Kidney (tissue), 13 donors: ENCODE measurements at regions not wholly inside any gene's neighbourhood (a gene's known extent, or its start where the extent isn't known, plus 50 kb on each side); places are given as distances from the start of the nearest gene placed in this dataset.

Experiments
- DNase-seq, 5 donors: peaks; one replicate each; pipeline ENCODE4 v3.0.0-alpha.2; 2013 to 2020
- FAIRE-seq: peaks from 2 replicates; lab custom pipeline; 2012; peaks lifted over from hg19 to GRCh38; lab: Jason Lieb, UNC
- H3K27ac ChIP-seq, 2 donors: one replicate each; pipeline ENCODE4 v1.7.0; 2013; ENCODE audit warnings: low read depth in 2 of 2, low read length in 2 of 2, inconsistent platforms in 1 of 2
- H3K27me3 ChIP-seq: one replicate; pipeline ENCODE4 v1.7.1; 2013; ENCODE audit warnings: low read length, inconsistent platforms; ENCODE audit not compliant: control insufficient read depth, insufficient read depth
- H3K36me3 ChIP-seq, 3 donors: one replicate each; pipeline versions ENCODE4 v1.7.0 to v1.7.1; 2013; ENCODE audit warnings: low read length in 3 of 3, control low read depth in 1 of 3, inconsistent platforms in 1 of 3; ENCODE audit not compliant: insufficient read depth in 3 of 3, control insufficient read depth in 2 of 3
- H3K4me1 ChIP-seq, 3 donors: one replicate each; pipeline versions ENCODE4 v1.7.0 to v1.7.1; 2013; ENCODE audit warnings: low read length in 3 of 3, inconsistent platforms in 1 of 3, low read depth in 1 of 3; ENCODE audit not compliant: control insufficient read depth in 2 of 3, insufficient read depth in 2 of 3
- H3K4me3 ChIP-seq, 3 donors: one replicate each; pipeline versions ENCODE4 v1.7.0 to v1.8.1; 2013; ENCODE audit warnings: low read length in 3 of 3, control low read depth in 1 of 3, inconsistent platforms in 1 of 3
- H3K9ac ChIP-seq, 3 donors: one replicate each; pipeline versions ENCODE4 v1.7.0 to v1.7.1; 2013; ENCODE audit warnings: low read length in 3 of 3, control low read depth in 1 of 3, inconsistent platforms in 1 of 3
- H3K9me3 ChIP-seq, 3 donors: one replicate each; pipeline versions ENCODE4 v1.7.0 to v1.7.1; 2013; ENCODE audit warnings: low read length in 3 of 3, control low read depth in 1 of 3, inconsistent platforms in 1 of 3; ENCODE audit not compliant: control insufficient read depth in 2 of 3, insufficient read depth in 1 of 3
- intact Hi-C: fragments of 100-400 bp; cut with DNase I; formaldehyde crosslinking; loops from one replicate; pipeline ENCODE4 v1.11.1; 2022
- TF ChIP-seq, protein P1 (sequence below): IDR thresholded peaks from 3 replicates; pipeline ENCODE4 v1.5.1; 2012; ENCODE audit warnings: mild to moderate bottlenecking, moderate library complexity, borderline replicate concordance; ENCODE audit not compliant: insufficient read depth; ENCODE audit errors: extremely low read depth
- donor health status: control.
- donor health status: control.
- donor health status: control.
- donor health status: control.
- donor health status: control.
- donor health status: DM: yes; HTN: yes; CAD: no.
- donor health status: Normal renal cell carcinoma (clear cell type).

DNA sequence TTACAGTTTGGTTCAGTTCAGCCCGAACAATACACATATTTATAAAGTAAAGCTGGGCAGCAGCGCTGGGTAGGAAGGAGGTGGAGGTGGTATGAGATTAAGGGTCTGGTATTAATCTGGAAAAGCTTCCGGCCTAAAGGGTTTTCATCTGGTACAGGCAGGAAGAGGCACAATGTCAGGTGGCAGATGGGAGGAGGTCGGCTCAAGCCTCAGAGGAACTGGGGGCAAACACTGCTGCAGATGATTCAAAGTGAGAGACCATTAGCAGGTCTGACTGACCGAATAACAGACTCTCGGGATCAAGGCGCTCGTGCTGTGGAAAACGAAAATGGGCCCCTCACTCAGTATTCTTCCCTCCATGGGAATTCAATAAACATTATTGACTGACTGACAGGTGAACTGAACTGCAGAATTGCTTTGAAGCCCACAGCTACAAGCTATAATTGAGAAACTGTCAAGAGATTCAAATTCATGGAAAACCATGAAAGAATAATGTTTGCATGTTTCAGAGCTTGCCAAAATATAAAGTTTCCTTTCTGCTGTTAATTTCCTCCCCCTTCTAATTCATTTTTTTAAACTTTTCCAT is 75.3 kb downstream of the TMEM167A start:
- no peaks in the 10 kb centered on the region for H3K27me3 ChIP-seq
- intact Hi-C loops = no loop called here
- H3K36me3 ChIP-seq = no peaks in the 10 kb centered on the region
- FAIRE-seq (no peak), DNase-seq (no peak)
- no peak overlapping the region for H3K27ac ChIP-seq
- H3K9me3 ChIP-seq = no peaks in the 10 kb centered on the region
- no peak overlapping the region for H3K4me3 ChIP-seq
- no peaks in the 10 kb centered on the region for H3K4me1 ChIP-seq
- TF ChIP-seq, protein P1, sequence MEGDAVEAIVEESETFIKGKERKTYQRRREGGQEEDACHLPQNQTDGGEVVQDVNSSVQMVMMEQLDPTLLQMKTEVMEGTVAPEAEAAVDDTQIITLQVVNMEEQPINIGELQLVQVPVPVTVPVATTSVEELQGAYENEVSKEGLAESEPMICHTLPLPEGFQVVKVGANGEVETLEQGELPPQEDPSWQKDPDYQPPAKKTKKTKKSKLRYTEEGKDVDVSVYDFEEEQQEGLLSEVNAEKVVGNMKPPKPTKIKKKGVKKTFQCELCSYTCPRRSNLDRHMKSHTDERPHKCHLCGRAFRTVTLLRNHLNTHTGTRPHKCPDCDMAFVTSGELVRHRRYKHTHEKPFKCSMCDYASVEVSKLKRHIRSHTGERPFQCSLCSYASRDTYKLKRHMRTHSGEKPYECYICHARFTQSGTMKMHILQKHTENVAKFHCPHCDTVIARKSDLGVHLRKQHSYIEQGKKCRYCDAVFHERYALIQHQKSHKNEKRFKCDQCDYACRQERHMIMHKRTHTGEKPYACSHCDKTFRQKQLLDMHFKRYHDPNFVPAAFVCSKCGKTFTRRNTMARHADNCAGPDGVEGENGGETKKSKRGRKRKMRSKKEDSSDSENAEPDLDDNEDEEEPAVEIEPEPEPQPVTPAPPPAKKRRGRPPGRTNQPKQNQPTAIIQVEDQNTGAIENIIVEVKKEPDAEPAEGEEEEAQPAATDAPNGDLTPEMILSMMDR = no peak
- H3K9ac ChIP-seq = no peak overlapping the region

DNA sequence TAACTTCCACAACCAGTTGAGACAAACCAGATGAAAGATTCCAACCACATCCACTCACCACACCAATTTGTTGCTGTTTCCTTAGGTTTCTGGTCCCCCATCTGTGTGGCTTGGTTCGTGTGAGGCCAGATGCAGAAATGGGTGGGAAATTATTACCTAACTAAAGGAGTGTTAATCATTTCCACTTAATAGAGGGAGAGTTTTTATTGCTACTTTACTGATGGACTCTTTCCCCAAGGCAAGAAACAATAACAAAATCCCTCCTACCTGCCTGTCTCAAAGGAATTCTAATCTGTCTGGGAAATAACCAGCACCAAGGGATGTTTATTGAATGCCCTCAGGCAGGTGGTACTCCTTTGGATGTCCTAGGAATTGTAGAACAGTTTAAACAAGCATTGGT is 76.3 kb downstream of the TMEM167A start:
- Histone ChIP-seq H3K9me3 (no peaks in the 10 kb centered on the region), H3K4me1 (no peaks in the 10 kb centered on the region), H3K4me3 (no peak overlapping the region), H3K27me3 (no peaks in the 10 kb centered on the region), H3K9ac (no peak overlapping the region), H3K36me3 (no peaks in the 10 kb centered on the region), H3K27ac (peak overlapping the region in 1 of 2 donors; percentile 15)
- DNase-seq (peak in 2 of 5 donors; percentile 62 to 68), FAIRE-seq (no peak)
- intact Hi-C loops = no loop called here
- TF ChIP-seq, protein P1 = no peak

DNA sequence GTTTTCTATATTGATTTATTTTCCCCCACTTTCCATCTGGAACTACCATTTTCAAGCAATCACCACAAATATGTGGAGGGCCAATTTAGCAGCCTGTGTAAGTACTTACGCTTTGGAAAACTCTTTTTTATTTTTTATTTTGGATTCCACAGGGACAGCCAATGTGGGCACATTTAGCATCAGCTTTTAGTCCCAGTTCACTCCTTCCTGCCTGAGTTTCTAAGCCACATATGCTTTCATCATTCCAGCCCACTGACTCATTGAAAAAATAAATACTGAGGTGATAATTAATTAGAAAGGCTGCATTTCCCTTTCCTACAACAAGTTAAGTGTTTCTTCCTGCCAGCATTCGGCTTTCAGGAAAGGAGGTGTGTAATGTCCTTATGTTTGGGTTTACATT is 76.8 kb downstream of the TMEM167A start:
- no peaks in the 10 kb centered on the region for H3K36me3 ChIP-seq
- DNase-seq = peak in 2 of 5 donors; percentile 32
- TF ChIP-seq, protein P1 = no peak
- no peaks in the 10 kb centered on the region for H3K9me3 ChIP-seq
- peak overlapping the region in 1 of 2 donors; percentile 15 for H3K27ac ChIP-seq
- H3K4me3 ChIP-seq = no peak overlapping the region
- FAIRE-seq = no peak
- H3K9ac ChIP-seq = no peak overlapping the region
- intact Hi-C loops = no loop called here
- no peaks in the 10 kb centered on the region for H3K27me3 ChIP-seq
- no peaks in the 10 kb centered on the region for H3K4me1 ChIP-seq

DNA sequence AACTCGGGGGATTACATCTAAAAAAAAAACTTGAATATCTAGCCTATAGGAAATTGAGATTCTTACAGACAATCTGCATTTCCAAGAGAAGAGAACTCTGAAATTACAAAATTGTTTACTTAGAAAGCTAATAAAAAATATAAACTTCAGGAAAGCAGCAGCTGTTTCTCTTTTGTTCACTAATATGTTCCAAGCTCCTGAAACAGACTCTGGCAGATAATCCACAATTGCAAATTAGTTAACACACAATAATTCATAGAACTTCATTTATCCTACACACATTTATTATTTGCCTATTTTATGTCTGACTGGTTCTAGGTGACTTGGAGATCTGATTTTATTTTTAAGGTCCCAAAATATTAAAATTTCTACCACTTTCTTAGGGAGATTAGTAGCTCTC is 83.8 kb downstream of the TMEM167A start:
- Histone ChIP-seq H3K9ac (no peak overlapping the region), H3K27ac (no peak overlapping the region), H3K4me3 (no peak overlapping the region), H3K27me3 (no peaks in the 10 kb centered on the region), H3K4me1 (no peaks in the 10 kb centered on the region), H3K36me3 (no peaks in the 10 kb centered on the region), H3K9me3 (no peaks in the 10 kb centered on the region)
- FAIRE-seq = no peak
- TF ChIP-seq, protein P1 = no peak
- DNase-seq = no peak
- intact Hi-C loops = no loop called here
